GM12878 (cell line): ENCODE measurements at regions not wholly inside any gene's neighbourhood (a gene's known extent, or its start where the extent isn't known, plus 50 kb on each side); places are given as distances from the start of the nearest gene placed in this dataset.
"Not testable (repeated sequence)": the region's sequence is repeated elsewhere in the genome, so short reads cannot be mapped to it uniquely, and the experiment has no call there.

Source experiments
- ATAC-seq: fragments of 200-7000 bp; cut with Tn5 transposase; 3 replicates; pipeline ENCODE4 v1.9.1; 2020; ENCODE audit warnings: mild to moderate bottlenecking, moderate library complexity
- BruUV-seq: library from RNA; stranded (reverse); fragments of 400-500 nt; replicated peaks from 2 replicates; lab custom pipeline; 2021; lab: Mats Ljungman, UMichigan
- CTCF ChIA-PET: fragments of 300-600 bp; sonication (Branson Sonifier 250); formaldehyde crosslinking; extraction: SDS; loops from one replicate; lab custom pipeline; 2021; ENCODE audit warnings: inconsistent platforms; lab: Yijun Ruan, JAX
- POLR2A ChIA-PET: fragments of 350-600 bp; formaldehyde crosslinking; extraction: SDS; loops from one replicate; lab custom pipeline; 2021; ENCODE audit warnings: inconsistent platforms; lab: Charles Lee
- RAD21 ChIA-PET: fragments of 300-600 bp; sonication (Branson Sonifier 250); formaldehyde crosslinking; loops from one replicate; lab custom pipeline; 2023; ENCODE audit warnings: antibody characterized with exemption; ENCODE audit not compliant: unreplicated experiment; lab: Charles Lee
- SMC1A ChIA-PET: fragments of 300-600 bp; sonication (Branson Sonifier 250); formaldehyde crosslinking; loops from one replicate; lab custom pipeline; 2023; ENCODE audit not compliant: unreplicated experiment, uncharacterized antibody; lab: Charles Lee
- DNase-seq: peaks from one replicate; pipeline ENCODE4 v3.0.0-alpha.2; 2011; ENCODE audit warnings: low read depth, low spot score
- FAIRE-seq: peaks from 3 replicates; lab custom pipeline; 2011; peaks lifted over from hg19 to GRCh38; lab: Jason Lieb, UNC
- H2AFZ ChIP-seq: 2 replicates; pipeline ENCODE4 v1.6.0; 2011; ENCODE audit warnings: low read depth, low read length, control low read depth; ENCODE audit not compliant: control insufficient read depth
- H3K27ac ChIP-seq: 2 replicates; pipeline ENCODE4 v1.5.1; 2011; ENCODE audit warnings: control low read depth; ENCODE audit not compliant: control insufficient read depth, insufficient read depth
- H3K27me3 ChIP-seq, 2 experiments: replicated peaks in 1 of 2; 2 replicates each; pipeline versions ENCODE4 v1.6.0 to v1.6.1; 2011; ENCODE audit warnings: low read length in 1 of 2; ENCODE audit not compliant: control insufficient read depth in 2 of 2, insufficient read depth in 2 of 2
- H3K36me3 ChIP-seq, 2 experiments: 2 replicates each; pipeline ENCODE4 v1.5.1; 2011; ENCODE audit warnings: low read length in 1 of 2; ENCODE audit not compliant: control insufficient read depth in 2 of 2, insufficient read depth in 2 of 2
- H3K4me1 ChIP-seq: 2 replicates; pipeline ENCODE4 v1.6.1; 2011; ENCODE audit warnings: mild to moderate bottlenecking, low read length, moderate library complexity, mixed read lengths; ENCODE audit not compliant: control insufficient read depth, insufficient read depth
- H3K4me2 ChIP-seq: 2 replicates; pipeline ENCODE4 v1.6.0; 2011; ENCODE audit warnings: control low read depth; ENCODE audit not compliant: control insufficient read depth, insufficient read depth
- H3K4me3 ChIP-seq: fragments of 200-600 bp; sonication (generic); 2 replicates; pipeline ENCODE4 v1.5.1; 2016
- H3K79me2 ChIP-seq: 2 replicates; pipeline ENCODE4 v1.6.0; 2011; ENCODE audit warnings: low read length; ENCODE audit not compliant: control insufficient read depth, insufficient read depth
- H3K9ac ChIP-seq: 2 replicates; pipeline ENCODE4 v1.8.0; 2011; ENCODE audit warnings: low read length, control low read depth, mixed read lengths; ENCODE audit not compliant: control insufficient read depth, insufficient read depth
- H3K9me3 ChIP-seq: replicated peaks from 3 replicates; pipeline ENCODE4 v1.5.1; 2011; ENCODE audit warnings: mild to moderate bottlenecking, low read length; ENCODE audit not compliant: control insufficient read depth, insufficient read depth
- H4K20me1 ChIP-seq: 2 replicates; pipeline ENCODE4 v1.6.0; 2011; ENCODE audit not compliant: control insufficient read depth, insufficient read depth
- WGBS: methylation state at CpG from one replicate; pipeline ENCODE4 v1.1.6; 2016; ENCODE audit warnings: low lambda C conversion rate; ENCODE audit not compliant: insufficient replicate concordance, insufficient coverage; ENCODE audit errors: missing lambda C conversion rate; 5-methylcytosine and 5-hydroxymethylcytosine counted together
- in situ Hi-C: fragments of 300-500 bp; cut with MboI; formaldehyde crosslinking; loops from 9 replicates; pipeline ENCODE4 v1.14.3; 2018; ENCODE audit warnings: mixed read lengths
- intact Hi-C: fragments of 100-400 bp; cut with micrococcal nuclease; formaldehyde crosslinking; loops from one replicate; pipeline ENCODE4 v1.14.2; 2022; ENCODE audit not compliant: unreplicated experiment

DNA sequence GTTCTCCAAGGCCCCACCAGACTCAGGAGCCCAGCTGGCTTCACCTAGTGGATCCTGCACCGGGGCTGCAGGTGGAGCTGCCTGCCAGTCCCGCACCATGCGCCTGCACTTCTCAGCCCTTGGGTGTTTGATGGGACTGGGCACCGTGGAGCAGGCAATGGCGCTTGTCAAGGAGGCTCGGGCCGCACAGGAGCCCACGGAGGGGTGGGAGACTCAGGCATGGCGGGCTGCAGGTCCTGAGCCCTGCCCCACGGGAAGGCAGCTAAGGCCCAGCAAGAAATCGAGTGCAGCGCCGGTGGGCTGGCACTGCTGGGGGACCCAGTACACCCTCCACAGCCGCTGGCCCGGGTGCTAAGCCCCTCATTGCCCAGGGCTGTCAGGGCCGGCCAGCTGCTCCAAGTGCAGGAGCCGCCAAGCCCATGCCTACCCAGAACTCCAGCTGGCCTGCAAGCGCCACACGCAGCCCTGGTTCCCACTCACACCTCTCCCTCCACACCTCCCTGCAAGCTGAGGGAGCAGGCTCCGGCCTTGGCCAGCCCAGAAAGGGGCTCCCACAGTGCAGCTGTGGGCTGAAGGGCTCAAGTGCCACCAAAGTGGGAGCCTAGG is 95.2 kb downstream of the CHCHD4 start:
- H3K4me2 ChIP-seq, H2AFZ ChIP-seq, RAD21 ChIA-PET, H3K4me1 ChIP-seq, intact Hi-C loops, DNase-seq, H3K36me3 ChIP-seq, H3K9ac ChIP-seq, H3K27me3 ChIP-seq, H3K9me3 ChIP-seq, H4K20me1 ChIP-seq, FAIRE-seq, SMC1A ChIA-PET, H3K4me3 ChIP-seq, H3K27ac ChIP-seq, ATAC-seq, POLR2A ChIA-PET, H3K79me2 ChIP-seq, BruUV-seq, in situ Hi-C loops: not testable (repeated sequence)
- WGBS, result 51% methylated on average over 19 of the region's 20 CpGs
- CTCF ChIA-PET, result interaction anchor here (1.5 kb wide), 1 partner anchor 8 kb away, joined by 6 read pairs; no protein-coding TSS in a partner anchor

DNA sequence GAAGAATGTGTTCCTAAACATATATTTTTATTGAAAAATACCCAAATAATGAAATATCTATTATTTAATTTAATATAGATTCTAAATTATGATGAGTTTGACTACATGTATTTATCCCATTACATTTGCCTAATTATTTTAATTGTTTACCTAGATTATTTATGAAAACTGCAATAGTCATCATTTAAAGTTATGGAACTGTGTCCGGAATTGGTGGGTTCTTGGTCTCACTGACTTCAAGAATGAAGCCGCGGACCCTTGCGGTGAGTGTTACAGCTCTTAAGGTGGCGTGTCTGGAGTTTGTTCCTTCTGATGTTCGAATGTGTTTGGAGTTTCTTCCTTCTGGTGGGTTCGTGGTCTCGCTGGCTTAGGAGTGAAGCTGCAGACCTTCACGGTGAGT is 96.5 kb downstream of the CHCHD4 start:
- H3K27ac ChIP-seq, DNase-seq, FAIRE-seq, SMC1A ChIA-PET, intact Hi-C loops, H3K27me3 ChIP-seq, H3K4me3 ChIP-seq, POLR2A ChIA-PET, H3K4me1 ChIP-seq, RAD21 ChIA-PET, H3K9ac ChIP-seq, CTCF ChIA-PET, H3K36me3 ChIP-seq, in situ Hi-C loops, BruUV-seq, H3K4me2 ChIP-seq, H4K20me1 ChIP-seq, H3K9me3 ChIP-seq, H3K79me2 ChIP-seq, H2AFZ ChIP-seq, ATAC-seq: not testable (repeated sequence)
- 41% methylated on average over 9 of the region's 9 CpGs for WGBS
